B cell (primary cell): ENCODE measurements at regions not wholly inside any gene's neighbourhood (a gene's known extent, or its start where the extent isn't known, plus 50 kb on each side); places are given as distances from the start of the nearest gene placed in this dataset.
"Not testable (repeated sequence)": the region's sequence is repeated elsewhere in the genome, so short reads cannot be mapped to it uniquely, and the experiment has no call there.

Source experiments
- CTCF ChIP-seq: fragments of 200-600 bp; IDR thresholded peaks from one replicate; pipeline ENCODE4 v1.8.0; 2022; ENCODE audit warnings: antibody characterized with exemption, mild to moderate bottlenecking
- EZH2 ChIP-seq: IDR thresholded peaks from 2 replicates; pipeline ENCODE4 v1.6.1; 2012; ENCODE audit warnings: borderline replicate concordance, low read depth, mild to moderate bottlenecking, moderate library complexity, low read length; ENCODE audit not compliant: insufficient read depth, poor library complexity, severe bottlenecking

- TF ChIP-seq CTCF, EZH2: not testable (repeated sequence)
These were observed 197.7 kb upstream of the PROK2 start for GRCh38 chr3:71982506-71983258.
